C4-2B (cell line): ENCODE measurements at regions not wholly inside any gene's neighbourhood (a gene's known extent, or its start where the extent isn't known, plus 50 kb on each side); places are given as distances from the start of the nearest gene placed in this dataset.

Experiments used
- ZFX ChIP-seq: fragments of 450-650 bp; IDR thresholded peaks from 2 replicates; pipeline ENCODE4 v1.6.1; 2017
- TF ChIP-seq, protein P1 (sequence below): fragments of 450-650 bp; conservative IDR thresholded peaks from 2 replicates; pipeline ENCODE4 v1.5.1; 2017; ENCODE audit warnings: mild to moderate bottlenecking

DNA sequence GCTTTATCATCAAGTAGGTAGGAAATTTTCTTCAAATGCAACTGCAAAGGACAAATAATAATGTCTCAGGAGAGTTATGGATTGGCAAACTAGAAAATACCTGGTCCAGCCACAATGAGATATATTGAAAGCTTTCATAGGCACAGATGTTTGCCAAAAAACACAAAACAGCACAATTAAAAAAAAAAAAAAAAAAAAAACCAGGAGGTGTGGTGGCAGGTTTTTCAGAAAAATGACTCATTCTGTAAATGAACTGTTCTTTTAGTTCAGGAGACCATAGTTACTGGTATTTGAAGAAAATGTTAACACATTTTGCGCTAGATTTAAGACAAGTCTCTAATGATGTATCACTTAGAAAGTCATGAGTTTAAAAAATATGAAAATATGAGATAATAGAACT lies 55.0 kb upstream of the JCAD start:
- TF ChIP-seq, protein P1, sequence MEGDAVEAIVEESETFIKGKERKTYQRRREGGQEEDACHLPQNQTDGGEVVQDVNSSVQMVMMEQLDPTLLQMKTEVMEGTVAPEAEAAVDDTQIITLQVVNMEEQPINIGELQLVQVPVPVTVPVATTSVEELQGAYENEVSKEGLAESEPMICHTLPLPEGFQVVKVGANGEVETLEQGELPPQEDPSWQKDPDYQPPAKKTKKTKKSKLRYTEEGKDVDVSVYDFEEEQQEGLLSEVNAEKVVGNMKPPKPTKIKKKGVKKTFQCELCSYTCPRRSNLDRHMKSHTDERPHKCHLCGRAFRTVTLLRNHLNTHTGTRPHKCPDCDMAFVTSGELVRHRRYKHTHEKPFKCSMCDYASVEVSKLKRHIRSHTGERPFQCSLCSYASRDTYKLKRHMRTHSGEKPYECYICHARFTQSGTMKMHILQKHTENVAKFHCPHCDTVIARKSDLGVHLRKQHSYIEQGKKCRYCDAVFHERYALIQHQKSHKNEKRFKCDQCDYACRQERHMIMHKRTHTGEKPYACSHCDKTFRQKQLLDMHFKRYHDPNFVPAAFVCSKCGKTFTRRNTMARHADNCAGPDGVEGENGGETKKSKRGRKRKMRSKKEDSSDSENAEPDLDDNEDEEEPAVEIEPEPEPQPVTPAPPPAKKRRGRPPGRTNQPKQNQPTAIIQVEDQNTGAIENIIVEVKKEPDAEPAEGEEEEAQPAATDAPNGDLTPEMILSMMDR, result no peak
- no peak for TF ChIP-seq ZFX
